ENCODE measurements at regions not wholly inside any gene's neighbourhood (a gene's known extent, or its start where the extent isn't known, plus 50 kb on each side); places are given as distances from the start of the nearest gene placed in this dataset.

DNA sequence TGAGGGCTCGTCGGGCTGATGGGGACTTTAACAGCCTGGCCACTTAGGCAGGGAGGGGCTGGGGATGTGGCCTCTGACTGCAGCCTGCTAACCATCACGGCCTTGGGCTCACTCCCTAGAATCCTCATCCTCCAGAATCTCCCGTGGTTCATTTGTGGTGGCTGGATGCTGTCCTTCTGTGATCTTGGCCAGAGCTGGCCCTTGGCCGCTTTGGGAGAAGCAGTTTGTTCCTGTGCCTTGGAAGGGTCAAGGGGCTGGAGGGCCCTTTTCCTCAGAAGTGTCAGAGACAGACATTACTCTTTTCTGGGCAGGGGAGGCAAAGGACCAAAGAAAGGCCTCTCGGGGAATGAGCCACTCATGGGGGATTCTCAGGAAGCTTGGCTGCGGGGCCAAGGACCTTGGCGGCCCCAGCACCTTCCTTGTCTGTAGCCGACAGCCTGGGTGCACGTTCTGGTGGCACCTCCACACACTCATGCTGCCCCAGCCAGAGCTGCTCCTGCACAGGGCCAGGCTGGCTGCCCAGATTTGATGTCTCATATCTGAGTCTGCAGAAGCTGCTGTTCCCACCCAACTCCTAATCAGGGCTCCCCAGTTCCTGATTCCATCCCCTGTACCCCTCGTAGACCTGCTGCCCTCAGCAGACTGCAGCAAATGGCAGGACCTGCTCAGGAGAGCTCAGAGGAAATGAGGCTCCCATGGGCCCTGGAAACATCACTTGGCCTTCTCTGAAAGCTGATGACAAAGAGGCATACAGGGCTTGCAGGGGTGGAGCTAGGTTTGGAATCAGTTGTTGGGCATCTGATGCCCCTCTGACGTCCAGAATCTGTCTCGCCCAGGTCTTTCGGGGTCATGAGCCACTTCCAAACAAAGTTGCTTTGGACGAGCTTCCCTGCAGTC lies 107.7 kb downstream of the CTTN start:
- H3K4me1 ChIP-seq (ENCODE audit: control insufficient read depth in 4 of 4, insufficient read depth in 4 of 4, low read length in 3 of 4) = no peaks in the 10 kb centered on the region
- no peak overlapping the region for H3K4me3 ChIP-seq (ENCODE audit: low read depth in 1 of 3, low read length in 3 of 3)
- no peak overlapping the region for H3K9ac ChIP-seq (ENCODE audit: low read depth in 1 of 2, low read length in 2 of 2)
- no peak for TF ChIP-seq EGR1 (IDR thresholded peaks at IDR 0.05; ENCODE audit: low read depth in 2 of 2)
- TF ChIP-seq HNF4G (IDR thresholded peaks at IDR 0.05) = no peak
- TF ChIP-seq JUND (IDR thresholded peaks at IDR 0.05) = no peak
- TF ChIP-seq YY1 (IDR thresholded peaks at IDR 0.05) = no peak
- TF ChIP-seq, protein P1, sequence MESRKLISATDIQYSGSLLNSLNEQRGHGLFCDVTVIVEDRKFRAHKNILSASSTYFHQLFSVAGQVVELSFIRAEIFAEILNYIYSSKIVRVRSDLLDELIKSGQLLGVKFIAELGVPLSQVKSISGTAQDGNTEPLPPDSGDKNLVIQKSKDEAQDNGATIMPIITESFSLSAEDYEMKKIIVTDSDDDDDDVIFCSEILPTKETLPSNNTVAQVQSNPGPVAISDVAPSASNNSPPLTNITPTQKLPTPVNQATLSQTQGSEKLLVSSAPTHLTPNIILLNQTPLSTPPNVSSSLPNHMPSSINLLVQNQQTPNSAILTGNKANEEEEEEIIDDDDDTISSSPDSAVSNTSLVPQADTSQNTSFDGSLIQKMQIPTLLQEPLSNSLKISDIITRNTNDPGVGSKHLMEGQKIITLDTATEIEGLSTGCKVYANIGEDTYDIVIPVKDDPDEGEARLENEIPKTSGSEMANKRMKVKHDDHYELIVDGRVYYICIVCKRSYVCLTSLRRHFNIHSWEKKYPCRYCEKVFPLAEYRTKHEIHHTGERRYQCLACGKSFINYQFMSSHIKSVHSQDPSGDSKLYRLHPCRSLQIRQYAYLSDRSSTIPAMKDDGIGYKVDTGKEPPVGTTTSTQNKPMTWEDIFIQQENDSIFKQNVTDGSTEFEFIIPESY (IDR thresholded peaks at IDR 0.05) = no peak
- no peak for TF ChIP-seq RXRA (IDR thresholded peaks at IDR 0.05)
- H3K27ac ChIP-seq (ENCODE audit: low read depth in 1 of 2, low read length in 2 of 2) = no peak overlapping the region
- no peak for DNase-seq (ENCODE audit: low spot score)
- H3K9me3 ChIP-seq (ENCODE audit: control insufficient read depth in 4 of 4, low read length in 3 of 4) = no peaks in the 10 kb centered on the region
- 84% methylated on average over 15 of the region's 15 CpGs for WGBS
- H3K27me3 ChIP-seq (ENCODE audit: control insufficient read depth in 4 of 4, insufficient read depth in 4 of 4, low read length in 3 of 4) = no peaks in the 10 kb centered on the region
- H3K36me3 ChIP-seq (ENCODE audit: control insufficient read depth in 4 of 4, insufficient read depth in 3 of 4, low read depth in 1 of 4, low read length in 3 of 4) = peaks cover 0 to 2% (median 0%) of the 10 kb centered on the region in 4 donors

DNA sequence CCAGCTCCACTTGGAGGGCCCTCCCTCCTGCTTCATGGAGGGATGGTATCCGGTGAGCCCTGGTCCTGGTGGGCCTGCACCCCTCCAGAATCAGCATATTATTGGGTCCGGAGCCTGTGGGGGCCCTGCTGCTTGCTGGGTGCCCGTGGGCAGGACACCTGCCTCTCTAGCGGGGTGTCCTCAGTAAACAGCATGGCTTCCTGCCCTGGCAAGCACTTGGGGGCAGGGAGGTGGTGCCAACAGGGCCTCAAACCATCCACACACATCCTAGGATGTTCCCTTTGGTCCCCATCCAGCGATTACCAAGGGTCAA lies 108.3 kb downstream of the CTTN start:
- TF ChIP-seq YY1 (IDR thresholded peaks at IDR 0.05) = no peak
- TF ChIP-seq, protein P2, sequence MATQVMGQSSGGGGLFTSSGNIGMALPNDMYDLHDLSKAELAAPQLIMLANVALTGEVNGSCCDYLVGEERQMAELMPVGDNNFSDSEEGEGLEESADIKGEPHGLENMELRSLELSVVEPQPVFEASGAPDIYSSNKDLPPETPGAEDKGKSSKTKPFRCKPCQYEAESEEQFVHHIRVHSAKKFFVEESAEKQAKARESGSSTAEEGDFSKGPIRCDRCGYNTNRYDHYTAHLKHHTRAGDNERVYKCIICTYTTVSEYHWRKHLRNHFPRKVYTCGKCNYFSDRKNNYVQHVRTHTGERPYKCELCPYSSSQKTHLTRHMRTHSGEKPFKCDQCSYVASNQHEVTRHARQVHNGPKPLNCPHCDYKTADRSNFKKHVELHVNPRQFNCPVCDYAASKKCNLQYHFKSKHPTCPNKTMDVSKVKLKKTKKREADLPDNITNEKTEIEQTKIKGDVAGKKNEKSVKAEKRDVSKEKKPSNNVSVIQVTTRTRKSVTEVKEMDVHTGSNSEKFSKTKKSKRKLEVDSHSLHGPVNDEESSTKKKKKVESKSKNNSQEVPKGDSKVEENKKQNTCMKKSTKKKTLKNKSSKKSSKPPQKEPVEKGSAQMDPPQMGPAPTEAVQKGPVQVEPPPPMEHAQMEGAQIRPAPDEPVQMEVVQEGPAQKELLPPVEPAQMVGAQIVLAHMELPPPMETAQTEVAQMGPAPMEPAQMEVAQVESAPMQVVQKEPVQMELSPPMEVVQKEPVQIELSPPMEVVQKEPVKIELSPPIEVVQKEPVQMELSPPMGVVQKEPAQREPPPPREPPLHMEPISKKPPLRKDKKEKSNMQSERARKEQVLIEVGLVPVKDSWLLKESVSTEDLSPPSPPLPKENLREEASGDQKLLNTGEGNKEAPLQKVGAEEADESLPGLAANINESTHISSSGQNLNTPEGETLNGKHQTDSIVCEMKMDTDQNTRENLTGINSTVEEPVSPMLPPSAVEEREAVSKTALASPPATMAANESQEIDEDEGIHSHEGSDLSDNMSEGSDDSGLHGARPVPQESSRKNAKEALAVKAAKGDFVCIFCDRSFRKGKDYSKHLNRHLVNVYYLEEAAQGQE (IDR thresholded peaks at IDR 0.05) = no peak
- TF ChIP-seq TAF1 (conservative IDR thresholded peaks at IDR 0.05) = no peak
- no peaks in the 10 kb centered on the region for H3K36me3 ChIP-seq (ENCODE audit: control insufficient read depth in 4 of 4, insufficient read depth in 3 of 4, low read depth in 1 of 4, low read length in 3 of 4)
- H3K9ac ChIP-seq (ENCODE audit: low read depth in 1 of 2, low read length in 2 of 2) = no peak overlapping the region
- H3K9me3 ChIP-seq (ENCODE audit: control insufficient read depth in 4 of 4, low read length in 3 of 4) = no peaks in the 10 kb centered on the region
- no peak overlapping the region for H3K4me3 ChIP-seq (ENCODE audit: low read depth in 1 of 3, low read length in 3 of 3)
- 91% methylated on average over 5 of the region's 5 CpGs for WGBS
- H3K4me1 ChIP-seq (ENCODE audit: control insufficient read depth in 4 of 4, insufficient read depth in 4 of 4, low read length in 3 of 4) = no peaks in the 10 kb centered on the region
- H3K27me3 ChIP-seq (ENCODE audit: control insufficient read depth in 4 of 4, insufficient read depth in 4 of 4, low read length in 3 of 4) = no peaks in the 10 kb centered on the region
- DNase-seq (ENCODE audit: low spot score) = no peak
- H3K27ac ChIP-seq (ENCODE audit: low read depth in 1 of 2, low read length in 2 of 2) = no peak overlapping the region

DNA sequence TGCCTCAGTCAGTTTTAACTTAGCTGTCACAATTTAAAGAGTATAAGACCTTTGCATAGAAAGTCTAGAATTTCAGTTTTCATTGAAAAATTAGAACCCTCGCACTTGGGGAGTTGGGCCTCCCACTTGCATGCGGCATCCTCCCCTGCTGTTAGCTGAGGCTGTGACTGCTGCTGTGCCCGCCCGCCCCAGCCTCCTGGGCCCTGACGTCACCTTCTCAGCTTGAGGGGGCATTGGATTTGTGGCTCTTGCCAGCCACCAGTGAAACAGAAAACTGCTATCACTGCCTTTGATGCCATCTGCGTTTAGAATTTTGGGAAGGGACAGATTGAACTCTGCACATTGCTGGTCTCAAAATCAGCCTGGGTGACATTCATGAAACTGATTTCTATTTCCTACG lies 108.7 kb downstream of the CTTN start:
- H3K9ac ChIP-seq (ENCODE audit: low read depth in 1 of 2, low read length in 2 of 2) = no peak overlapping the region
- H3K9me3 ChIP-seq (ENCODE audit: control insufficient read depth in 4 of 4, low read length in 3 of 4) = no peaks in the 10 kb centered on the region
- WGBS = 94% methylated on average over 7 of the region's 7 CpGs
- no peak overlapping the region for H3K4me3 ChIP-seq (ENCODE audit: low read depth in 1 of 3, low read length in 3 of 3)
- H3K27me3 ChIP-seq (ENCODE audit: control insufficient read depth in 4 of 4, insufficient read depth in 4 of 4, low read length in 3 of 4) = no peaks in the 10 kb centered on the region
- TF ChIP-seq, protein P3, sequence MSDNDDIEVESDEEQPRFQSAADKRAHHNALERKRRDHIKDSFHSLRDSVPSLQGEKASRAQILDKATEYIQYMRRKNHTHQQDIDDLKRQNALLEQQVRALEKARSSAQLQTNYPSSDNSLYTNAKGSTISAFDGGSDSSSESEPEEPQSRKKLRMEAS (IDR thresholded peaks at IDR 0.05) = no peak
- no peak for TF ChIP-seq RAD21 (IDR thresholded peaks at IDR 0.05)
- no peak for TF ChIP-seq TAF1 (conservative IDR thresholded peaks at IDR 0.05)
- TF ChIP-seq, protein P1 (IDR thresholded peaks at IDR 0.05) = no peak
- TF ChIP-seq HNF4G (IDR thresholded peaks at IDR 0.05) = no peak
- no peaks in the 10 kb centered on the region for H3K4me1 ChIP-seq (ENCODE audit: control insufficient read depth in 4 of 4, insufficient read depth in 4 of 4, low read length in 3 of 4)
- H3K36me3 ChIP-seq (ENCODE audit: control insufficient read depth in 4 of 4, insufficient read depth in 3 of 4, low read depth in 1 of 4, low read length in 3 of 4) = no peaks in the 10 kb centered on the region
- no peak overlapping the region for H3K27ac ChIP-seq (ENCODE audit: low read depth in 1 of 2, low read length in 2 of 2)
- no peak for DNase-seq (ENCODE audit: low spot score)

Data from liver (tissue), 7 donors.